BLaER1 (cell line): ENCODE measurements at regions not wholly inside any gene's neighbourhood (a gene's known extent, or its start where the extent isn't known, plus 50 kb on each side); places are given as distances from the start of the nearest gene placed in this dataset.
"Not testable (repeated sequence)": the region's sequence is repeated elsewhere in the genome, so short reads cannot be mapped to it uniquely, and the experiment has no call there.

Source experiments
- H3K27ac ChIP-seq: shearing (Covaris generic); formaldehyde crosslinking; 2 replicates; pipeline ENCODE4 v1.8.1; 2022
- H3K27me3 ChIP-seq: shearing (Covaris generic); formaldehyde crosslinking; 2 replicates; pipeline ENCODE4 v1.8.1; 2022
- H3K36me3 ChIP-seq: shearing (Covaris generic); formaldehyde crosslinking; 2 replicates; pipeline ENCODE4 v1.8.1; 2022
- H3K4me1 ChIP-seq: shearing (Covaris generic); formaldehyde crosslinking; 2 replicates; pipeline ENCODE4 v1.8.1; 2022
- H3K4me2 ChIP-seq: shearing (Covaris generic); formaldehyde crosslinking; 2 replicates; pipeline ENCODE4 v1.8.1; 2022
- H3K4me3 ChIP-seq: shearing (Covaris generic); formaldehyde crosslinking; 2 replicates; pipeline ENCODE4 v1.8.1; 2022
- H3K9ac ChIP-seq: shearing (Covaris generic); formaldehyde crosslinking; 2 replicates; pipeline ENCODE4 v1.8.1; 2022
- H3K9me3 ChIP-seq: shearing (Covaris generic); formaldehyde crosslinking; 2 replicates; pipeline ENCODE4 v1.8.1; 2022
- H4K20me1 ChIP-seq: shearing (Covaris generic); formaldehyde crosslinking; 2 replicates; pipeline ENCODE4 v1.8.1; 2022
- Cebpa-rat ChIP-seq: shearing (Covaris generic); IDR thresholded peaks from 2 replicates; pipeline ENCODE4 v1.8.1; 2022

- peaks cover 21% of the 10 kb centered on the region for H3K9me3 ChIP-seq
- no peaks in the 10 kb centered on the region for H4K20me1 ChIP-seq
- no peaks in the 10 kb centered on the region for H3K36me3 ChIP-seq
- peaks cover 18% of the 10 kb centered on the region for H3K4me1 ChIP-seq
- no peak overlapping the region for H3K4me2 ChIP-seq
- H3K27me3 ChIP-seq = no peaks in the 10 kb centered on the region
- no peak overlapping the region for H3K27ac ChIP-seq
- no peak overlapping the region for H3K9ac ChIP-seq
- no peak overlapping the region for H3K4me3 ChIP-seq
- TF ChIP-seq Cebpa-rat = no peak
These were observed 340.9 kb downstream of the SOX9 start for GRCh38 chr17:72461757-72462156.

- TF ChIP-seq Cebpa-rat = no peak
- Histone ChIP-seq H3K27ac (no peak overlapping the region), H4K20me1 (no peaks in the 10 kb centered on the region), H3K9ac (no peak overlapping the region), H3K27me3 (no peaks in the 10 kb centered on the region), H3K4me2 (no peak overlapping the region), H3K4me3 (no peak overlapping the region), H3K9me3 (peaks cover 21% of the 10 kb centered on the region), H3K36me3 (no peaks in the 10 kb centered on the region), H3K4me1 (peaks cover 18% of the 10 kb centered on the region)
These were observed 341.6 kb downstream of the SOX9 start for GRCh38 chr17:72462407-72462806.

- peaks cover 21% of the 10 kb centered on the region for H3K9me3 ChIP-seq
- H3K9ac ChIP-seq = no peak overlapping the region
- no peak overlapping the region for H3K4me3 ChIP-seq
- H3K4me1 ChIP-seq = peaks cover 22% of the 10 kb centered on the region
- TF ChIP-seq Cebpa-rat = no peak
- no peaks in the 10 kb centered on the region for H3K27me3 ChIP-seq
- H4K20me1 ChIP-seq = no peaks in the 10 kb centered on the region
- no peak overlapping the region for H3K27ac ChIP-seq
- no peaks in the 10 kb centered on the region for H3K36me3 ChIP-seq
- no peak overlapping the region for H3K4me2 ChIP-seq
These were observed 342.0 kb downstream of the SOX9 start for GRCh38 chr17:72462814-72463213.

- peaks cover 21% of the 10 kb centered on the region for H3K9me3 ChIP-seq
- no peak overlapping the region for H3K27ac ChIP-seq
- no peaks in the 10 kb centered on the region for H3K36me3 ChIP-seq
- peak overlapping the region; percentile 28 for H3K4me2 ChIP-seq
- TF ChIP-seq Cebpa-rat = no peak
- no peak overlapping the region for H3K4me3 ChIP-seq
- H3K4me1 ChIP-seq = peaks cover 29% of the 10 kb centered on the region
- H3K9ac ChIP-seq = no peak overlapping the region
- no peaks in the 10 kb centered on the region for H4K20me1 ChIP-seq
- H3K27me3 ChIP-seq = no peaks in the 10 kb centered on the region
These were observed 342.7 kb downstream of the SOX9 start for GRCh38 chr17:72463287-72464102.

- not testable (repeated sequence) for H3K4me3 ChIP-seq, H3K27ac ChIP-seq, H3K4me2 ChIP-seq, H3K36me3 ChIP-seq, H4K20me1 ChIP-seq, H3K27me3 ChIP-seq, H3K9ac ChIP-seq
- peaks cover 36% of the 10 kb centered on the region for H3K4me1 ChIP-seq
- peaks cover 21% of the 10 kb centered on the region for H3K9me3 ChIP-seq
These were observed 343.4 kb downstream of the SOX9 start for GRCh38 chr17:72464221-72464620.

GRCh38 chr17:72465191-72466024, 344.6 kb downstream of the SOX9 start:
- Histone ChIP-seq H3K27ac (no peak overlapping the region), H3K27me3 (no peaks in the 10 kb centered on the region), H3K36me3 (no peaks in the 10 kb centered on the region), H3K4me2 (0 out of 2 replicates have a peak overlapping the region, but pooled peaks have one; percentile 17), H3K9ac (no peak overlapping the region), H3K4me3 (no peak overlapping the region), H4K20me1 (no peaks in the 10 kb centered on the region), H3K4me1 (peaks cover 48% of the 10 kb centered on the region), H3K9me3 (peaks cover 21% of the 10 kb centered on the region)
- no peak for TF ChIP-seq Cebpa-rat

GRCh38 chr17:72466199-72466598, 345.4 kb downstream of the SOX9 start:
- Histone ChIP-seq H3K9me3 (peaks cover 21% of the 10 kb centered on the region), H3K27ac (no peak overlapping the region), H4K20me1 (no peaks in the 10 kb centered on the region), H3K4me3 (no peak overlapping the region), H3K9ac (no peak overlapping the region), H3K36me3 (no peaks in the 10 kb centered on the region), H3K27me3 (no peaks in the 10 kb centered on the region), H3K4me2 (no peak overlapping the region), H3K4me1 (peaks cover 56% of the 10 kb centered on the region)
- TF ChIP-seq Cebpa-rat = no peak

GRCh38 chr17:72466606-72467005, 345.8 kb downstream of the SOX9 start:
- Histone ChIP-seq H3K27me3 (no peaks in the 10 kb centered on the region), H3K4me3 (no peak overlapping the region), H4K20me1 (no peaks in the 10 kb centered on the region), H3K9me3 (peaks cover 19% of the 10 kb centered on the region), H3K4me2 (no peak overlapping the region), H3K4me1 (peaks cover 60% of the 10 kb centered on the region), H3K36me3 (no peaks in the 10 kb centered on the region), H3K9ac (no peak overlapping the region), H3K27ac (no peak overlapping the region)
- no peak for TF ChIP-seq Cebpa-rat

GRCh38 chr17:72467841-72468653, 347.2 kb downstream of the SOX9 start:
- H3K27me3 ChIP-seq = no peaks in the 10 kb centered on the region
- H3K4me1 ChIP-seq = peaks cover 70% of the 10 kb centered on the region
- no peak overlapping the region for H3K9ac ChIP-seq
- H4K20me1 ChIP-seq = no peaks in the 10 kb centered on the region
- no peak overlapping the region for H3K27ac ChIP-seq
- no peak overlapping the region for H3K4me3 ChIP-seq
- H3K36me3 ChIP-seq = no peaks in the 10 kb centered on the region
- no peak for TF ChIP-seq Cebpa-rat
- peaks cover 6% of the 10 kb centered on the region; the same call in 1 of the 2 replicates for H3K9me3 ChIP-seq
- peak overlapping the region; percentile 82; the same call in 1 of the 2 replicates for H3K4me2 ChIP-seq
